Esophagus muscularis mucosa (tissue), 4 donors: ENCODE measurements at regions not wholly inside any gene's neighbourhood (a gene's known extent, or its start where the extent isn't known, plus 50 kb on each side); places are given as distances from the start of the nearest gene placed in this dataset.

Experiments
- DNase-seq: peaks from one replicate; pipeline ENCODE4 v3.0.0-alpha.2; 2017; ENCODE audit errors: extremely low spot score
- H3K27ac ChIP-seq, 4 donors: fragments of 200-600 bp; sonication (generic); replicated peaks in 1 of 4; 1 replicate in 3 of 4; 2 replicates in 1 of 4; pipeline ENCODE4 v1.5.1; 2016 to 2019; ENCODE audit warnings: mild to moderate bottlenecking in 1 of 4
- H3K27me3 ChIP-seq, 4 donors: fragments of 200-600 bp; sonication (generic); one replicate each; pipeline versions ENCODE4 v1.5.1 to v1.6.0; 2016 to 2019
- H3K36me3 ChIP-seq, 4 donors: fragments of 200-600 bp; sonication (generic); one replicate each; pipeline ENCODE4 v1.5.1; 2016 to 2019
- H3K4me1 ChIP-seq, 4 donors: fragments of 200-600 bp; sonication (generic); one replicate each; pipeline ENCODE4 v1.5.1; 2016 to 2019
- H3K4me3 ChIP-seq, 4 donors: fragments of 200-600 bp; sonication (generic); 1 replicate in 2 of 4; 2 replicates in 2 of 4; pipeline ENCODE4 v1.5.1; 2016 to 2019; ENCODE audit warnings: mild to moderate bottlenecking in 4 of 4, moderate library complexity in 1 of 4
- H3K9me3 ChIP-seq, 4 donors: fragments of 200-600 bp; sonication (generic); 1 replicate in 3 of 4; 2 replicates in 1 of 4; pipeline ENCODE4 v1.5.1; 2016 to 2019
- EP300 ChIP-seq: sonication (generic); formaldehyde crosslinking; IDR thresholded peaks from one replicate; pipeline ENCODE4 v1.6.1; 2017; ENCODE audit warnings: antibody characterized with exemption
- POLR2A ChIP-seq: fragments of 450-650 bp; IDR thresholded peaks from one replicate; pipeline ENCODE4 v1.6.1; 2017; ENCODE audit warnings: antibody characterized with exemption, moderate library complexity, mild to moderate bottlenecking, low read depth
- POLR2AphosphoS5 ChIP-seq, 2 donors: sonication (generic); formaldehyde crosslinking; IDR thresholded peaks; one replicate each; pipeline ENCODE4 v1.6.1; 2017; ENCODE audit warnings: antibody characterized with exemption in 2 of 2
- WGBS: methylation state at CpG from one replicate; pipeline ENCODE4 v1.1.5; 2018; 5-methylcytosine and 5-hydroxymethylcytosine counted together
- intact Hi-C: fragments of 100-400 bp; cut with DNase I; formaldehyde crosslinking; loops from one replicate; pipeline ENCODE4 v1.15.1; 2023
- TF ChIP-seq, protein P1 (sequence below), 3 experiments: fragments of 200-600 bp in 2 of 3; fragments of 450-650 bp in 1 of 3; sonication (generic) in 2 of 3; IDR thresholded peaks; one replicate each; pipeline ENCODE4 v1.5.1; 2017 to 2019; ENCODE audit warnings: antibody characterized with exemption in 3 of 3, mild to moderate bottlenecking in 2 of 3, moderate library complexity in 1 of 3

GRCh38 chr3:117696851-117697407 lies 987.4 kb downstream of the TUSC7 start:
- Histone ChIP-seq H3K4me1 (no peaks in the 10 kb centered on the region), H3K9me3 (no peaks in the 10 kb centered on the region), H3K27ac (no peak overlapping the region), H3K36me3 (no peaks in the 10 kb centered on the region), H3K4me3 (no peak overlapping the region), H3K27me3 (no peaks in the 10 kb centered on the region)
- intact Hi-C loops = no loop called here
- DNase-seq = no peak
- TF ChIP-seq POLR2AphosphoS5 (IDR thresholded peaks at IDR 0.05) = no peak
- TF ChIP-seq POLR2A = no peak
- TF ChIP-seq EP300 = no peak
- TF ChIP-seq, protein P1, sequence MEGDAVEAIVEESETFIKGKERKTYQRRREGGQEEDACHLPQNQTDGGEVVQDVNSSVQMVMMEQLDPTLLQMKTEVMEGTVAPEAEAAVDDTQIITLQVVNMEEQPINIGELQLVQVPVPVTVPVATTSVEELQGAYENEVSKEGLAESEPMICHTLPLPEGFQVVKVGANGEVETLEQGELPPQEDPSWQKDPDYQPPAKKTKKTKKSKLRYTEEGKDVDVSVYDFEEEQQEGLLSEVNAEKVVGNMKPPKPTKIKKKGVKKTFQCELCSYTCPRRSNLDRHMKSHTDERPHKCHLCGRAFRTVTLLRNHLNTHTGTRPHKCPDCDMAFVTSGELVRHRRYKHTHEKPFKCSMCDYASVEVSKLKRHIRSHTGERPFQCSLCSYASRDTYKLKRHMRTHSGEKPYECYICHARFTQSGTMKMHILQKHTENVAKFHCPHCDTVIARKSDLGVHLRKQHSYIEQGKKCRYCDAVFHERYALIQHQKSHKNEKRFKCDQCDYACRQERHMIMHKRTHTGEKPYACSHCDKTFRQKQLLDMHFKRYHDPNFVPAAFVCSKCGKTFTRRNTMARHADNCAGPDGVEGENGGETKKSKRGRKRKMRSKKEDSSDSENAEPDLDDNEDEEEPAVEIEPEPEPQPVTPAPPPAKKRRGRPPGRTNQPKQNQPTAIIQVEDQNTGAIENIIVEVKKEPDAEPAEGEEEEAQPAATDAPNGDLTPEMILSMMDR (IDR thresholded peaks at IDR 0.05) = no peak
- WGBS = 82% methylated on average over 5 of the region's 5 CpGs

GRCh38 chr3:117699058-117699457 lies 989.5 kb downstream of the TUSC7 start:
- Histone ChIP-seq H3K4me3 (no peak overlapping the region), H3K36me3 (no peaks in the 10 kb centered on the region), H3K4me1 (no peaks in the 10 kb centered on the region), H3K27ac (no peak overlapping the region), H3K27me3 (no peaks in the 10 kb centered on the region), H3K9me3 (no peaks in the 10 kb centered on the region)
- TF ChIP-seq POLR2A (no peak), EP300 (no peak), POLR2AphosphoS5 (IDR thresholded peaks at IDR 0.05) (no peak)
- TF ChIP-seq, protein P1 (IDR thresholded peaks at IDR 0.05) = no peak
- intact Hi-C loops = no loop called here
- WGBS = 89% methylated on average over 2 of the region's 2 CpGs
- DNase-seq = no peak

DNA sequence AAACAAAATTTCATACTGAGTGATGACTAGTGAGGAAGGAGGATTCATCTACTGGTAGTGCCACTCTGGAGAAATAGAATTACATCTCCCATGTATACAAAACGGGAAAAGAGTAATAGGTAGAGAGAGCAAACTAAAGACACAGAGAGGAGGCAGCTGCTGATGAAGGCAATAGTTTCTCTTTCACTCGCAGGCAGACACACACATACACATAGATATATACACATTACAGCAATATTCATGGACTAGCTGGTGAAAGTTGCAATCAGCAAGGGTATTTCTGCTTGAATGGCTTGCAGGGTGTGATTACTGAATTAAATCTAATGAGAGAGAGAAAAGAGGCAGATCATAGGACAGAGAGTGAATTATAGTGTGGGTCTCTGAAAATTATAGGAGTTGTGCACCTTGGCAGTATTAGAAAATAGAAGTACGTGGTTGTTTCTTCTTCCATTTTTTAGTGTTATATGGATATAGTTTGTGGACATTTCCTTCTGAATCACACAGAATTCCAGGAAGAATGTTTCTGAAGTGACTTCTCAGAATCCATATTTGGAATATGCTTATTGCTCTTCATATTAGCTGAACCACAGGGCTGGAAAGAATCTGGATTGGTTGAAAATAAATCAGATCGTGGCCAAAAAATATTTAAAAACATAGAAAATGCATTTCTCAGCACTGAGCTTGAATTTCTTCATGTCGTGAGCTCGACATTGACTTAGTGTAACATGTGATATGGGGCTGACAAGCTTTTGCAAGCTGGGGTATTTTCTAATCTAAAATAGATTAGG lies 991.2 kb downstream of the TUSC7 start:
- Histone ChIP-seq H3K27ac (no peak overlapping the region), H3K9me3 (no peaks in the 10 kb centered on the region), H3K36me3 (no peaks in the 10 kb centered on the region), H3K4me3 (no peak overlapping the region), H3K4me1 (peaks cover 0 to under 1% (median 0%) of the 10 kb centered on the region in 4 donors), H3K27me3 (no peaks in the 10 kb centered on the region)
- no peak for TF ChIP-seq POLR2A
- no peak for TF ChIP-seq EP300
- TF ChIP-seq POLR2AphosphoS5 (IDR thresholded peaks at IDR 0.05) = no peak
- TF ChIP-seq, protein P1 (IDR thresholded peaks at IDR 0.05) = no peak
- DNase-seq = no peak
- WGBS = 81% methylated on average over 6 of the region's 6 CpGs
- intact Hi-C loops = no loop called here

DNA sequence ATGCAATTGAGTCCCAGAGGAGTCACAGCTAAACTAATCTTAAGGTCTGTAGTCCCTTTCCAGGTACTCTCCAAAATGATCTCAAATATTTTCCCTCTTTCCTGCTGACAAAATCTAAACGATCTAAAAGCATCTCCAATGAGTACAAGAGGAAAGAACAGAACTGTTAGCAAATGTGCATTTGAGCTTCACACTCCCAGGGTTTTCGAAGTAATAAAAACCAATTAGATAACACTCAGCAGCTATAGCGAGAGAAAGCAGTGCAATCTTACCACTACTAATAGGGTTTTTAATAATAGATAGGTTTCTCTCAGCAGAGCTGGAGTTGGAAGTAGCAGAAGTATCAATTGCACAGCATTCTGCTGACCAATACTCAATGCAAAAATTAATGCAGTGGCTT lies 995.4 kb downstream of the TUSC7 start:
- H3K27ac ChIP-seq = no peak overlapping the region

More for the DNA sequence above, 995.4 kb downstream of the TUSC7 start:
- 85% methylated on average over 3 of the region's 3 CpGs for WGBS
- Histone ChIP-seq H3K27me3 (no peaks in the 10 kb centered on the region), H3K36me3 (no peaks in the 10 kb centered on the region), H3K4me3 (no peak overlapping the region), H3K4me1 (peaks cover 0 to 6% (median 0%) of the 10 kb centered on the region in 4 donors), H3K9me3 (no peaks in the 10 kb centered on the region)
- no peak for DNase-seq
- no peak for TF ChIP-seq POLR2A
- TF ChIP-seq POLR2AphosphoS5 (IDR thresholded peaks at IDR 0.05) = no peak
- no peak for TF ChIP-seq EP300
- TF ChIP-seq, protein P1 (IDR thresholded peaks at IDR 0.05) = no peak
- intact Hi-C loops = no loop called here
